Chondrocyte (in vitro differentiated cells): ENCODE measurements at regions not wholly inside any gene's neighbourhood (a gene's known extent, or its start where the extent isn't known, plus 50 kb on each side); places are given as distances from the start of the nearest gene placed in this dataset.

Source experiments
- DNase-seq: peaks from one replicate; pipeline ENCODE4 v3.0.0; 2021; ENCODE audit warnings: mixed read lengths, low spot score
- H3K27ac Mint-ChIP-seq: one replicate; pipeline ENCODE4 v1.8.0; 2021; ENCODE audit warnings: mild to moderate bottlenecking, moderate library complexity, mixed read lengths; ENCODE audit not compliant: unreplicated experiment
- H3K27me3 Mint-ChIP-seq: 2 replicates; pipeline ENCODE4 v1.8.0; 2021; ENCODE audit warnings: low read depth, mixed read lengths
- H3K36me3 Mint-ChIP-seq: 2 replicates; pipeline ENCODE4 v1.8.0; 2021; ENCODE audit warnings: low read depth, mixed read lengths
- H3K4me1 Mint-ChIP-seq: 2 replicates; pipeline ENCODE4 v1.8.0; 2021; ENCODE audit warnings: low read depth, mild to moderate bottlenecking, mixed read lengths
- H3K4me3 Mint-ChIP-seq: one replicate; pipeline ENCODE4 v1.8.0; 2021; ENCODE audit warnings: mild to moderate bottlenecking, moderate library complexity, mixed read lengths; ENCODE audit not compliant: unreplicated experiment
- H3K9me3 Mint-ChIP-seq: 2 replicates; pipeline ENCODE4 v1.8.0; 2021; ENCODE audit warnings: low read depth, mixed read lengths
- CTCF ChIP-seq: fragments of 200-600 bp; sonication (generic); IDR thresholded peaks from 2 replicates; pipeline ENCODE4 v1.5.0; 2021; ENCODE audit warnings: antibody characterized with exemption, mild to moderate bottlenecking, moderate library complexity

GRCh38 chr3:152733584-152734119 lies 101.3 kb upstream of the P2RY1 start:
- DNase-seq: no peak
- no peaks in the 10 kb centered on the region for H3K9me3 Mint-ChIP-seq
- H3K27ac Mint-ChIP-seq: no peak overlapping the region
- H3K36me3 Mint-ChIP-seq: no peaks in the 10 kb centered on the region
- no peak overlapping the region for H3K4me3 Mint-ChIP-seq
- H3K4me1 Mint-ChIP-seq: no peaks in the 10 kb centered on the region
- TF ChIP-seq CTCF: no peak
- H3K27me3 Mint-ChIP-seq: no peaks in the 10 kb centered on the region

DNA sequence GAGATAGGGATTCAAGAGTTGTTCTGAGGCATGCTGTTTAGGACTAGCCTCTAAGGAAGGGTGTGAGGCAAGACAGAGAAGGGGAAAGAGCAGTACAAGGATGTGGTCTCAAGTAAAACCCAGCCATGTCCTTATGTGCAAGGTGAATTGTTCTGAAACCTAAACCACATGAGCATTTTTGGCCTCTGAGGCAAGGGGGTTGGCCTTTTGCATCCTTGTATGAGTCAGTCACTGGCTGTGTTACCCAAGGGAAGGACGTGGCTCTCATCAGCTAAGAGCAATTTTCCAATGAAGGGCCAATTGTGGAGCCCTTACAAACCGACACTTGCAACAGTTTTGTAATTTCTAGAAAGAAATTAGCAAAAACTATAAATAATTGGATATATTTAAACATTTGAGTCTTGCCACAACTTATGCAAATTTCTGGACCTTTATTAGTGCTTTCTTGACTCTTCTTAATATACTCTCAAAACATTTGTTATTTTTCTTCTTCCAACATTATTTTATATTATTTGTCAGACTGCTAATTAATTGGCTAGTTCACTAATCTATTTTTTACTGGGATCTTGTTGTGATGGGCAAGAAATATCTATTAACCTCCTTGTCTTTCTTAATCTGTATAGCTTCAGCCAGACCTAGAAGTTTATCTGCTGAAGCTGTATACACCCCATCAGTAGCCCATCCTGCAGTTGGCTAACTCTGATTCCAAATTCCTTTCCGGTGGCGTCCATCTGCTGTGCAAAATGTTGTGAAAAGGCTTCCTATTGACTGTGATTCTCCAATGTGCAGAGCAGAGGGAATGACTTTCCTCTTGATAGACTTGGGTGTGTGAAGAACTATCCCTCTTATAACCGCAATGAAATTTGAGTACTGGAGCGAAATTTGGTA lies 97.7 kb upstream of the P2RY1 start:
- H3K4me3 Mint-ChIP-seq: no peak overlapping the region
- no peak overlapping the region for H3K27ac Mint-ChIP-seq
- no peaks in the 10 kb centered on the region for H3K4me1 Mint-ChIP-seq
- DNase-seq: no peak
- no peak for TF ChIP-seq CTCF
- H3K27me3 Mint-ChIP-seq: no peaks in the 10 kb centered on the region
- H3K9me3 Mint-ChIP-seq: no peaks in the 10 kb centered on the region
- no peaks in the 10 kb centered on the region for H3K36me3 Mint-ChIP-seq

GRCh38 chr3:152738656-152739055 lies 96.3 kb upstream of the P2RY1 start:
- no peaks in the 10 kb centered on the region for H3K4me1 Mint-ChIP-seq
- no peaks in the 10 kb centered on the region for H3K36me3 Mint-ChIP-seq
- H3K27me3 Mint-ChIP-seq: no peaks in the 10 kb centered on the region
- H3K4me3 Mint-ChIP-seq: no peak overlapping the region
- H3K9me3 Mint-ChIP-seq: no peaks in the 10 kb centered on the region
- TF ChIP-seq CTCF: no peak
- DNase-seq: no peak
- H3K27ac Mint-ChIP-seq: no peak overlapping the region

GRCh38 chr3:152742368-152743347 lies 92.3 kb upstream of the P2RY1 start:
- no peak overlapping the region for H3K27ac Mint-ChIP-seq
- H3K9me3 Mint-ChIP-seq: no peaks in the 10 kb centered on the region
- H3K36me3 Mint-ChIP-seq: no peaks in the 10 kb centered on the region
- H3K27me3 Mint-ChIP-seq: no peaks in the 10 kb centered on the region
- no peak overlapping the region for H3K4me3 Mint-ChIP-seq
- no peaks in the 10 kb centered on the region for H3K4me1 Mint-ChIP-seq
- DNase-seq: no peak
- no peak for TF ChIP-seq CTCF

DNA sequence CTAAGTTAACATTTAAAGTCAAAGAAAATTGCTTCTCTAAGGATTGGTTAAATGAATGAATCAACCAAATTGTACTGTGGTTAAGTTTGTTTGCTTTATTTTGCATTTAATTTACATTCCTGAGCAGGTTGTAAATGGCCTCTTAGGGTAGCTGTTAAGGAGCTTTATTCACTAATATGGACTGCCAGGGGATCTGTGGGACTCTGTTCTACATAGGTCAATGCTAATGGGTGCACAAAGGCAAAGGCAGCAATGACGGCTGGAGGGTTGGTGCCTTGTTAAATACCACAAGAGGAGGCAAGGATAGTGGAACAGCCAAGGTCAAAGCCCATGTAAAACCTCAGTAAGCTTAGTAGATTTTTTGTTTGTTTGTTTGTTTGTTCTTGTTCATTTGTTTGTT lies 89.3 kb upstream of the P2RY1 start:
- H3K9me3 Mint-ChIP-seq: peaks cover 20% of the 10 kb centered on the region
- peaks cover 4% of the 10 kb centered on the region for H3K36me3 Mint-ChIP-seq
- no peak overlapping the region for H3K27ac Mint-ChIP-seq
- H3K27me3 Mint-ChIP-seq: no peaks in the 10 kb centered on the region
- H3K4me1 Mint-ChIP-seq: no peaks in the 10 kb centered on the region
- no peak for DNase-seq
- no peak for TF ChIP-seq CTCF
- H3K4me3 Mint-ChIP-seq: no peak overlapping the region
